CD4-positive, alpha-beta T cell treated with Interleukin-10 for 1 hour (primary cell): ENCODE measurements at regions not wholly inside any gene's neighbourhood (a gene's known extent, or its start where the extent isn't known, plus 50 kb on each side); places are given as distances from the start of the nearest gene placed in this dataset.
"Not testable (repeated sequence)": the region's sequence is repeated elsewhere in the genome, so short reads cannot be mapped to it uniquely, and the experiment has no call there.

ENCODE experiments used
- DNase-seq: peaks from one replicate; pipeline ENCODE4 v3.0.0-alpha.2; 2020

DNA sequence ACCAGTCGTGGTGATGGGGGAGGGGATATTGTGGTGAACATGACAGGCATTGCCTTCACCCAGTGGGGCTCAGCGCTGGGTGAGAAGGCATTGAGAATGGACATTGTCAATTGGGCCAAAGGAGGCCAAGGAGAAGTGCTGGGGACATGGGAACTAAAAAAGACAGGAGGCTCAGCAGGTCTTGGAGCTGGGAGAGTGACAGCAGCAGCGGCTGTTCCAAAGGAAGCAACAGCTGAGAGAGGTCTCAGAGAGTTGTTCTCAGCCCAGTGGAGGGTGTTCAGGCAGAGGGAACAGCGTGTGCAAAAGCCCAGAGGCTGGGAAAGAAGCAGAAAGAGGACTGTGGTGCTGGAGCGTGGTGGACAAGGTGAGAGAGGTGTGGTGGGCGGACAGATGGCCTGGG lies 56.6 kb upstream of the ASNS start:
- DNase-seq, result not testable (repeated sequence)

DNA sequence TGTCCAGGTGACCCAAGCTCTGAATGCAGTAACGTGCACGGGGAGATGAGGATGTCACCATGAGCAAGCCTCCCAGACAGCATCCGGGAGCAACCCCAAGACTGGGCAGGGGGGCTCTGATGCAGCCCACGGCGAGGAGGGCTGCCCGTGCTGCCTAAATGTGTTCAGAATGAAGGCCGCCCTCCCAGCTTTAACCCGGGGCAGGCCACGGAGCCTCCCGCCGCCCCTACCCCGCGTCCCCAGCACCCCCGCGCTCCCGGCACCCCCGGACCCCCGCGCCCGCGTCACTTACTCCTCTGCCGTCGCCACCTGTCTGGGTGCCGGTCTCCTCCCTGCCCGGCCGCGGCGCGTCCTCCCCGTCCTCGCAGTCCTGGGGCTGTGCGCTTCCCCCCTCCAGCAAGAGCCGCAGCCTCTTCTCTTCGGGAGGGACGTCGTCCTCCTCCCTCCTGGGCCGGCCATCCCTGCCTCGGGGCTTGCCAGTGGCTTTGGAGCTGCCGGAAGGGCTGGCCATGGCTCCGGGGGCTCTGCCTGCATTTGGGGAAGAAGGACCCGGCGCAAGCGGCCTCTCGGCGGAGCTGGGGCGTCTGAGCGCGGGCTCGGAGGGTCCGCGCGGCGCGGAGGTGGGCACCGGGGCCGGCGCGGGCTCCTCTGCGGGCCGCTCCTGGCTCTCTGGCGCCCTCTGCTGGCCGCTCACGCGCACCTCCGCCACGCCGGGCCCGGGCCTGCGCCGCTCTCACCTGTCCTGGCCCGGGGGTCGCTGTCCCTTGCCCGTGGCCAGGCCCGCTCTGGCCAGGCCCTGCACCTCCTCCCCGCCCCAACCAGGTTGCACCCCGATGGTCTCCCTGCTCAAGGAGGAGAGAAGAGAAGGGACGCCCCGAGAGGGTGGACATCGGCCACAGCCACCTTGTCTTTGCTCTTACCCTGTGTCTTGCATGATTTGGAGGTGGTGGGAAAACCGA lies 55.9 kb upstream of the ASNS start:
- peak; percentile 56 for DNase-seq
